Kidney capillary endothelial cell (primary cell): ENCODE measurements at regions not wholly inside any gene's neighbourhood (a gene's known extent, or its start where the extent isn't known, plus 50 kb on each side); places are given as distances from the start of the nearest gene placed in this dataset.
A peak's percentile ranks its signal among the peaks of the same experiment; 100 is the strongest.

Experiments
- DNase-seq: peaks from one replicate; pipeline ENCODE4 v3.0.0-alpha.2; 2018; ENCODE audit warnings: low spot score

GRCh38 chr3:25099666-25100065, 328.4 kb upstream of the RARB start:
- no peak for DNase-seq

- DNase-seq, result no peak
These were observed 324.7 kb upstream of the RARB start for GRCh38 chr3:25103391-25103790.

GRCh38 chr3:25107918-25108617, 320.0 kb upstream of the RARB start:
- DNase-seq, result no peak

- no peak for DNase-seq
These were observed 317.4 kb upstream of the RARB start for GRCh38 chr3:25110642-25111041.

DNA sequence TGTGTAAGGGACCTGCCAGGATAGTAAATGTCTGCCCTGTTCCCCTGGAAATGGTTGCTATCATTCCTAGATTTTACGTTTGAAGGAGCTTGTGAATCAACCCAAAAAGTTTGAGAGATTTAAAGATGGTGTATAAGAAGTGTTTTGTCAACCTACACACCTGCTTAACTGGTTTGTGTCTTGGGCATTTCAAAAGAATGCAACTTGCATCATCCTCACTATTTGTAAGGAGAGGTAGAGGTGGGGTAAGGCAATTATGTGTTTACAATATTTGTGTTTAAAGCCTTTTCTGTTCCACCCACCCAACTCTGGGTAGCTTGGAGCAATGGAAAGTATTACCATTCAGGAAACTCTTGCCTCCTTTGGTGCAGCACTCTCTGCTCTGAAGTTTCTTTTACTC, 314.2 kb upstream of the RARB start:
- DNase-seq, result no peak

GRCh38 chr3:25114532-25114931, 313.5 kb upstream of the RARB start:
- no peak for DNase-seq

DNA sequence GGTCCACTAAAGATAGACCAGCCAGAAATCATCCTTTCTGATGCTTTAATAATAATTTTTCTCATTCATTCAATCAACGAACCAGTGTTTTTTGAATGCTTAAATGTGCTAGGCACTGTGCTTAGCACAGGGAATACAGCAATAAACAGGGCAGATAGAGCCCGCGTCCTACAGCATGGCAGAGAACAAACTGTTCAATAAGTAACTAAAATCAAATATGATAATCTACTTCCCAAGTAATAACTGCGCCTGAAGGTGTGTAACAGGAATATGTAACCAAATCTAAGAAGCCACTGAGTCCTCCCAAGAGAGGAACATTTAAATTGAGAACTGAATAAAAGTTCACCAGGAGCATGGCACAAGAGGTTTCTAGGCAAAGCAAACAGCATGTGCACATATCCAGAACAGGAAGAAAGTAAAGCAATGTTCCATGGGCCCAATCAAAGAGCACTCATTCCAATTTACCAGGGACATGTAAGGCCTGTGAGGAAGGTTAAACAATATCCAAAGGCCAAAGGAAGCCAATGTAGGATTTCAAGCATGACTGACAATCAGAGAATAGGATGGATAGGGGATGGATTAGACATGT, 311.0 kb upstream of the RARB start:
- no peak for DNase-seq

- no peak for DNase-seq
These were observed 308.4 kb upstream of the RARB start for GRCh38 chr3:25119682-25120081.

- DNase-seq, result no peak
These were observed 307.4 kb upstream of the RARB start for GRCh38 chr3:25120665-25121064.

DNA sequence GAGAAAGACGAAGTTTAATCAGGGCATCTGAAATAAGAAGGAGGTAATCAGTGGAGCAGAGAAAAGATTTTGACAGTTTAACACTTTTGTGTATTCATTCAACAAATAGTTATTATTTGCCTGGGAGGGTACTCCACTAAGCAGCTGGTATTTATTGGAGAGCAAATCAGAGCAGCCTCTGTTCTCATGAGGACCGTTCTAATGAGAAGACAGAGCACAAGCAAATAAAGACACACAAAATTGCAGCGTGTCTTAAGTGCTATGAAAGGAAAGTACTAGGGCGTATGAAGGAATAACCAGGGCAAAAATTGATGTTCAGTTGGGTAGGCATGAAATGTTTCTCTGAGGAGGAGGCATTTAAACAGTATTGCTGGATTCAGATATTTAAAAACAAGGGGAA, 302.9 kb upstream of the RARB start:
- no peak for DNase-seq

DNA sequence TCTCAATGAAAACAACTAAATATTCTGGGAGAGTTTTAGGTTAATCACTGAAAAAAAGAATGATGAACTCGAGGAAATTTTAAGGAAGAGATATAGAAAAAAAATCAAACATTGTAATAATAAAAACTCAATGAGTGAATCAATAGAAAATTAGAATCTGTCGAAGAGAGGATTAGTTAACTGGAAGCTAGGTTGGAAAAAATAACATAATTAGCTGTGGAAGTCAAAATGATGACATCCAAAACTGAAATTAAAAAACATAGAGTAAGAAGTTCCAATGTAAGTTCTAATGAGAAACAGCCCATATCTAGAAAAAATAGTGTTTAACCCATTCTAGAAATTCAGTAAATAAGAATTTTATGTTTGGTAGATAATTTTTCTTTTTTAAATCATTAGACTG, 299.3 kb upstream of the RARB start:
- DNase-seq, result no peak

- no peak for DNase-seq
These were observed 297.1 kb upstream of the RARB start for GRCh38 chr3:25130724-25131520.

GRCh38 chr3:25133588-25133987, 294.5 kb upstream of the RARB start:
- DNase-seq, result no peak

DNA sequence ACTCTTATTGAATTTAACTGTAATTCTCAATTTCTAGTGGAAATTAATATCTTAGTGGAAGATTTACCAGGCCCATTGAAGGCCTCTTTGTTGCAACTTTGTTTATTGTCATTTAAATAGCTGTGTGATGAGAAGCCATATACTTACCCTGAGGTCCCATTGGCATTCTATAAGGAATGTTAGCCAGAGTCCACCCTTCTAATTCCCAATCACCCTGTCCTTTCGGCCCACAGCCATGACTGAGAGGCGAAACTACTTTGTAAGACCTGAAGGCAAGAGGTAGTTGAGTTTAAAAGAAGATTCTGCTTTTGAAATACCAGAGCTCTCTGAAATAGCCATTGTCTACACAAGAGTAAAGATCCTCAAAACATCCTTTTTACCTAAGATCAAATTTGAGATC, 290.5 kb upstream of the RARB start:
- DNase-seq, result no peak

DNA sequence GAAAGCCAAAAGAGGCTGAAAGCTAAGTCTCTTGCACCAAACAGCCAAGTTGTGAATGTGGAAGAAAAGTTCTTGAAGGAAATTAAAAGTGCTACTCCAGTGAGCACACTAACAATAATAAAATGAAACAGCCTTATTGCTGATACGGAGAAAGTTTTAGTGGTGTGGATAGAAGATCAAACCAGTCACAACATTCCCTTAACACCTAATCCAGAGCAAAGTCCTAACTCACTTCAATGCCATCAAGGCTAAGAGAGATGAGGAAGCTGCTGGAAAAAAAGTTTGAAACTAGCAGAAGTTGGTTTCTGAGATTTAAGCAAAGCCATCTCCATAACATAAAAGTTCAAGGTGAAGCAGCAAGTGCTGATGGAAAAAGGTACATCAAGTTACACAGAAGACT, 288.8 kb upstream of the RARB start:
- DNase-seq, result no peak

DNA sequence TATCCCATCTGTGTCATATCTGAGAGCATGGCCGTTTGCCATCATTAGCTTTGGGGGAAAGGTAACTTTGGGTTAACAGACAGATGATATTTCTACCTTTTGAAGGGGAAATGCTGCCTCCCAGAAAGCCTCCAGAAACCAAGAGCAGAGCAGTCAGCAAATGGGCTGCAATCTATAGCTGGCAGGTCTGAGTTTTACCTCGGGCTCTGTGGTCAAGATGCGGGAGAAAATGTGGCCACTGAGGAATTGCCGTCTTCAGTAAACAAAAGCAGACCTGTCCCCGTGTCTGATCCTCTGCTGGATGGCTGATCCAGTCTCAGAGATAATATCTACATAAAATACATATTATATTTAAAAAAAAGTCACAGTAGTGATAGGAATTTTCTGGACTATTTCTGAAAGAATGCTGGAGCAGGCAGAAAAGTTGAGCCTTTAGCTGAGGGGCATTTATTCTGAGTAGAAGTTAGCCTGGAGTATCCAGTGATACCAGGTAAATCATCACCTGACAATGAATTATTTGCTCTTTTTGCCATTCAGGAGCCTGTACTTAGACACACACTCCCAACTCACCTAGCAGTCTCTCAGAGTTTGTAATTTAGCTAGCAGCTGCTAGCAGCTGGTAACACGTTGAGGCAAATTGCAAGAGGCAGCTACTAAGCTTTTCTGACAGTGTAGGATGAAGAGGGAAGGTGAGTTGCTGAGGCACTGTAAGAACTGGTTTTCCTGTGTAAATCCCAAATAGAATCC, 285.3 kb upstream of the RARB start:
- no peak for DNase-seq

- no peak for DNase-seq
These were observed 284.6 kb upstream of the RARB start for GRCh38 chr3:25143356-25144025.

GRCh38 chr3:25144430-25144829, 283.6 kb upstream of the RARB start:
- DNase-seq, result no peak

- no peak for DNase-seq
These were observed 282.9 kb upstream of the RARB start for GRCh38 chr3:25145176-25145575.

DNA sequence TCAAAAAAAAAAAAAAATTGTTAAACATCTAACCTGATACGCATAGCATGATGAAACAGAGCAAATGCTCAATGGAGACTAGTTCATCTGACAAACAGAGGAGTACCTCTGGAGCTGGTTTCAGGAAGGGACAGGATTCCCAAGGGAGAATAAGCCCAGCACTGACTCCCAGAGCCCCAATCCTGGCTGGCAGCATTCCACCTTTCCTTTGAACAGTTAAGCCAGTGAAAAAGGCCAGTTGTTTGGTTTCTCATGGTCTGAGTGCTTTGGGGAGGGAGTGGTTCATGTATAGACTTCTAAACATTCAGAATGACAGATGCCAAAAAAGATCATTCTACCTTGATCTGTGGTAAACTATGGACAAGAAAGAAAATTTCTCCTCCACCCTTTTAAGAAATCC, 277.9 kb upstream of the RARB start:
- no peak for DNase-seq

DNA sequence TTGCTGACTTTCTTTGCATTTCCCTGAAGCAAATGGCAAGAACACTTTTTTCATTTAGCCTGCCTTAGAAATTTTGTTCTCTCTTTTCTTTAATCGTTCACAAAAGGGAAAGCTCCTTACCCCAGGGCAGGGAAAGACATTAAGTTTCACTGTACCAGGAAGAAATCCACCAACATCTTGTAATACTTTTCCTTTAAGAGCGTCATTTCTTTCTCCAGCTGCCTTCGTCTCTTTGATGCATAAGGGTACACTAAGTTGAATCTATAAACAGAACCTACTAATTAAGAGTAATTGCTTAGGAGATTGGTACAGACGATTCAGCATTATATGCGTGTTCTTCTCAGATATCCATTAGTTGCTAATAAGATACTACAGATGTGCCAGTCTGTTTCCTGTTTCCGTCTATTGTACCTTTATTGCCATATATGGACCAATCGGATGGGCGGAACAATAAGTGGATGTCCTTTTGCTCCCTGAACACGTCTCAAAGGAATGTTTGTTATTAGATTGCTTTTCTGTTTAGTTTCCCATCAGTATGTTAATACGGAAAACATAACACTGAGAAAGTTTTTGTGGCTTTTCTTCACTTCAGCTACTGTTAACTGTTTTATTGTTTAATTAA, 276.7 kb upstream of the RARB start:
- DNase-seq, result peak; percentile 92

- no peak for DNase-seq
These were observed 276.2 kb upstream of the RARB start for GRCh38 chr3:25151903-25152295.
